NB4 (cell line): ENCODE measurements at regions not wholly inside any gene's neighbourhood (a gene's known extent, or its start where the extent isn't known, plus 50 kb on each side); places are given as distances from the start of the nearest gene placed in this dataset.

Source experiments
- MAX ChIP-seq: IDR thresholded peaks from 2 replicates; pipeline ENCODE4 v1.6.1; 2011; ENCODE audit warnings: low read depth, low read length
- POLR2A ChIP-seq: IDR thresholded peaks from 2 replicates; pipeline ENCODE4 v1.6.1; 2011; ENCODE audit warnings: mild to moderate bottlenecking; ENCODE audit not compliant: insufficient read length; ENCODE audit errors: extremely low read depth
- TF ChIP-seq, protein P1 (sequence below): IDR thresholded peaks from one replicate; pipeline ENCODE4 v1.5.1; 2012; ENCODE audit warnings: low read depth, low read length

DNA sequence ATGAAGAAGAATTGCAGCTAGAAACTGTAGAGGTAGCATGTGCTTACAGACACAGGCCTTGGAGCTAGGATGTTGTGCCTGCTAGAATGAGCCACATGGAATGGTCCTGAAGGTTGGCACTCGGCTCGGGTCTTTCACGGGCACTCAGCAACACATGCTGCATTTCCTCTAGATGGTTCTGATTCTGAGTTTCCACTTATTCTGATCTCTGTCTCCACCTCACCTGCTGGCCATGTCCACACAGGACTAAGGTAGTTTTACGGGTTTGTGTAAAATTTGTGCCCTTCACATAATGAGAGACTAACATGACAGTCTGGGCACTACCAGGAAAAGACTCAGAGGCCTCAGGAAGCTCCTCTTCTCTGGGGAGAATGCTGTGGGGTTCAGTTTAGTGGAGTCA lies 444.8 kb upstream of the MKI67 start:
- TF ChIP-seq, protein P1, sequence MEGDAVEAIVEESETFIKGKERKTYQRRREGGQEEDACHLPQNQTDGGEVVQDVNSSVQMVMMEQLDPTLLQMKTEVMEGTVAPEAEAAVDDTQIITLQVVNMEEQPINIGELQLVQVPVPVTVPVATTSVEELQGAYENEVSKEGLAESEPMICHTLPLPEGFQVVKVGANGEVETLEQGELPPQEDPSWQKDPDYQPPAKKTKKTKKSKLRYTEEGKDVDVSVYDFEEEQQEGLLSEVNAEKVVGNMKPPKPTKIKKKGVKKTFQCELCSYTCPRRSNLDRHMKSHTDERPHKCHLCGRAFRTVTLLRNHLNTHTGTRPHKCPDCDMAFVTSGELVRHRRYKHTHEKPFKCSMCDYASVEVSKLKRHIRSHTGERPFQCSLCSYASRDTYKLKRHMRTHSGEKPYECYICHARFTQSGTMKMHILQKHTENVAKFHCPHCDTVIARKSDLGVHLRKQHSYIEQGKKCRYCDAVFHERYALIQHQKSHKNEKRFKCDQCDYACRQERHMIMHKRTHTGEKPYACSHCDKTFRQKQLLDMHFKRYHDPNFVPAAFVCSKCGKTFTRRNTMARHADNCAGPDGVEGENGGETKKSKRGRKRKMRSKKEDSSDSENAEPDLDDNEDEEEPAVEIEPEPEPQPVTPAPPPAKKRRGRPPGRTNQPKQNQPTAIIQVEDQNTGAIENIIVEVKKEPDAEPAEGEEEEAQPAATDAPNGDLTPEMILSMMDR = no peak
- TF ChIP-seq POLR2A (no peak), MAX (no peak)
